ENCODE measurements at regions not wholly inside any gene's neighbourhood (a gene's known extent, or its start where the extent isn't known, plus 50 kb on each side); places are given as distances from the start of the nearest gene placed in this dataset.

DNA sequence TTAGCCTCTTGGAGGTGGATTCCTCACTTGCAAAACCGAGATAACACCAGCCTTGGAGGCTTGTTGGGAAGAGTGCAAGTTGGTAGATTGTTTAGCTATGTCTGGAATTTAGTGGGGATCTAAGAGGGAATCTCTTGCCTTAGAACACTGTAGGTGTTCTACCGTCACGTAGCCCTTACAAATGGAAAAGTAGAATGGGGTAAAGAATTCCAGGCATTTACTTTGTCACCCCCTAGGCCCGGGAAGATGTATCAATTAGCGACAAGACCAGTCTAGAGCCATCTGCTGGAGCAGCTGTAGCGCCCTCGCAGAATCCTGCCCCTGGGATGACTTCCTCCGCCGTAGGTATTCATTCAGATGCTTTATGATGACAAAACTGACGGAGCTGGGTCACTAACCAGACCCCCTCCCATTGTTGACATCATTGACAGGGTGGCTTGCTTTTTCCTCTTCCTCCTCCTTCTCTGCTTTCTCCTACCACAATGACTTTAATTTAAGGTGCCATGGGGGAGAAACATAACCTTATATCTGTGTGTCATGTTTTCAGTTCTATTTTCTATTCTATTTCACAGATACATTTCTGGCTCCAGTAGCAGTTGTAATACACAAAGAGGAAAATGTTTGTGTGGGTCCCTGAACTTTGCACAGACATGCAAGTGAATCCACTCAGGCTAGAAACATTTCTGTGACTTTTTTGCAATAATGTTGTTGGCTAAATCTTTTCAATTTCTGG, 262.6 kb upstream of the LYZL1 start:
- TF ChIP-seq, protein P1, sequence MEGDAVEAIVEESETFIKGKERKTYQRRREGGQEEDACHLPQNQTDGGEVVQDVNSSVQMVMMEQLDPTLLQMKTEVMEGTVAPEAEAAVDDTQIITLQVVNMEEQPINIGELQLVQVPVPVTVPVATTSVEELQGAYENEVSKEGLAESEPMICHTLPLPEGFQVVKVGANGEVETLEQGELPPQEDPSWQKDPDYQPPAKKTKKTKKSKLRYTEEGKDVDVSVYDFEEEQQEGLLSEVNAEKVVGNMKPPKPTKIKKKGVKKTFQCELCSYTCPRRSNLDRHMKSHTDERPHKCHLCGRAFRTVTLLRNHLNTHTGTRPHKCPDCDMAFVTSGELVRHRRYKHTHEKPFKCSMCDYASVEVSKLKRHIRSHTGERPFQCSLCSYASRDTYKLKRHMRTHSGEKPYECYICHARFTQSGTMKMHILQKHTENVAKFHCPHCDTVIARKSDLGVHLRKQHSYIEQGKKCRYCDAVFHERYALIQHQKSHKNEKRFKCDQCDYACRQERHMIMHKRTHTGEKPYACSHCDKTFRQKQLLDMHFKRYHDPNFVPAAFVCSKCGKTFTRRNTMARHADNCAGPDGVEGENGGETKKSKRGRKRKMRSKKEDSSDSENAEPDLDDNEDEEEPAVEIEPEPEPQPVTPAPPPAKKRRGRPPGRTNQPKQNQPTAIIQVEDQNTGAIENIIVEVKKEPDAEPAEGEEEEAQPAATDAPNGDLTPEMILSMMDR (conservative IDR thresholded peaks at IDR 0.05; ENCODE audit: low read length): no peak
- TF ChIP-seq EZH2phosphoT487 (IDR thresholded peaks at IDR 0.05; ENCODE audit: borderline replicate concordance): no peak

All from Loucy (cell line).